ENCODE measurements at regions not wholly inside any gene's neighbourhood (a gene's known extent, or its start where the extent isn't known, plus 50 kb on each side); places are given as distances from the start of the nearest gene placed in this dataset.

- TF ChIP-seq GATA2 (IDR thresholded peaks at IDR 0.05; ENCODE audit: low read depth, low read length): no peak
- no peak for TF ChIP-seq GATA3 (IDR thresholded peaks at IDR 0.05; ENCODE audit: low read depth, low read length)
Measured at GRCh38 chr13:39890537-39890936, 235.1 kb downstream of the COG6 start.

Data from SH-SY5Y (cell line).